B cell (primary cell): ENCODE measurements at regions not wholly inside any gene's neighbourhood (a gene's known extent, or its start where the extent isn't known, plus 50 kb on each side); places are given as distances from the start of the nearest gene placed in this dataset.

Experiments
- ATAC-seq: fragments of 200-7000 bp; cut with Tn5 transposase; one replicate; pipeline ENCODE4 v1.10.0; 2021; ENCODE audit warnings: low read depth, mild to moderate bottlenecking, moderate number of reproducible peaks, moderate library complexity
- CTCF ChIA-PET: fragments of 350-600 bp; sonication (Branson Sonifier 250); formaldehyde crosslinking; loops from one replicate; lab custom pipeline; 2021; ENCODE audit warnings: antibody characterized with exemption, inconsistent platforms; lab: Charles Lee
- POLR2A ChIA-PET: fragments of 350-600 bp; sonication (Branson Sonifier 250); formaldehyde crosslinking; loops from one replicate; lab custom pipeline; 2021; ENCODE audit warnings: antibody characterized with exemption; lab: Charles Lee
- DNase-seq: peaks from one replicate; pipeline ENCODE4 v3.0.0; 2013
- H2AFZ ChIP-seq: 2 replicates; pipeline ENCODE4 v1.6.1; 2012; ENCODE audit warnings: mild to moderate bottlenecking, low read depth, low read length; ENCODE audit not compliant: insufficient read depth, poor library complexity, severe bottlenecking
- H3K27ac ChIP-seq, 2 donors: 1 replicate in 1 of 2; 2 replicates in 1 of 2; pipeline ENCODE4 v1.5.1; 2012 to 2013; ENCODE audit warnings: low read length in 2 of 2, mild to moderate bottlenecking in 2 of 2, moderate library complexity in 1 of 2
- H3K27me3 ChIP-seq, 4 experiments: fragments of 200-600 bp in 1 of 4; sonication (generic) in 1 of 4; replicated peaks in 1 of 4; 1 replicate in 2 of 4; 2 replicates in 2 of 4; pipeline versions ENCODE4 v1.6.1 to v1.7.0; 2013 to 2016; ENCODE audit warnings: low read length in 3 of 4, mild to moderate bottlenecking in 2 of 4, mixed read lengths in 1 of 4, moderate library complexity in 1 of 4; ENCODE audit not compliant: insufficient read depth in 4 of 4, control insufficient read depth in 3 of 4; ENCODE audit errors: control extremely low read depth in 1 of 4
- H3K36me3 ChIP-seq, 2 experiments: replicated peaks in 1 of 2; 1 replicate in 1 of 2; 2 replicates in 1 of 2; pipeline versions ENCODE4 v1.6.1 to v1.7.1; 2013; ENCODE audit warnings: low read length in 1 of 2; ENCODE audit not compliant: insufficient read depth in 2 of 2, control insufficient read depth in 1 of 2; ENCODE audit errors: control extremely low read depth in 1 of 2, extremely low read depth in 1 of 2
- H3K4me1 ChIP-seq, 2 donors: fragments of 200-600 bp in 1 of 2; sonication (generic) in 1 of 2; 1 replicate in 1 of 2; 2 replicates in 1 of 2; pipeline versions ENCODE4 v1.5.1 to v1.6.1; 2013 to 2017; ENCODE audit warnings: low read length in 2 of 2; ENCODE audit not compliant: control insufficient read depth in 2 of 2, insufficient read depth in 2 of 2
- H3K4me2 ChIP-seq: replicated peaks from 2 replicates; pipeline ENCODE3; 2012; ENCODE audit warnings: mild to moderate bottlenecking, low read depth, low read length; ENCODE audit not compliant: poor library complexity, severe bottlenecking
- H3K4me3 ChIP-seq, 5 experiments: fragments of 200-600 bp in 1 of 5; sonication (generic) in 1 of 5; 1 replicate in 3 of 5; 2 replicates in 2 of 5; pipeline versions ENCODE4 v1.5.1 to v1.7.0; 2011 to 2016; ENCODE audit warnings: low read length in 4 of 5, mild to moderate bottlenecking in 4 of 5, low read depth in 2 of 5, control low read depth in 1 of 5, moderate library complexity in 1 of 5; ENCODE audit not compliant: insufficient read depth in 1 of 5; ENCODE audit errors: control extremely low read depth in 1 of 5, extremely low read depth in 1 of 5
- H3K79me2 ChIP-seq: fragments of 200-600 bp; sonication (generic); one replicate; pipeline ENCODE4 v1.6.0; 2016; ENCODE audit warnings: low read length; ENCODE audit not compliant: control insufficient read depth, insufficient read depth
- H3K9ac ChIP-seq: fragments of 200-600 bp; sonication (generic); 2 replicates; pipeline ENCODE4 v1.6.1; 2017; ENCODE audit warnings: mild to moderate bottlenecking, low read length, moderate library complexity
- H3K9me3 ChIP-seq, 3 donors: one replicate each; pipeline versions ENCODE4 v1.6.1 to v1.7.1; 2013; ENCODE audit warnings: low read length in 2 of 3; ENCODE audit not compliant: control insufficient read depth in 2 of 3, insufficient read depth in 1 of 3; ENCODE audit errors: control extremely low read depth in 1 of 3
- H4K20me1 ChIP-seq: 2 replicates; pipeline ENCODE4 v1.6.0; 2012; ENCODE audit warnings: mild to moderate bottlenecking, low read length; ENCODE audit not compliant: insufficient read depth, control insufficient read depth, poor library complexity, severe bottlenecking
- H3K27ac Mint-ChIP-seq: one replicate; pipeline ENCODE4 v1.8.0; 2021; ENCODE audit warnings: mixed read lengths
- H3K27me3 Mint-ChIP-seq: one replicate; pipeline ENCODE4 v1.8.0; 2021; ENCODE audit warnings: mixed read lengths
- H3K4me1 Mint-ChIP-seq: one replicate; pipeline ENCODE4 v1.8.0; 2021; ENCODE audit warnings: mixed read lengths
- H3K4me3 Mint-ChIP-seq: one replicate; pipeline ENCODE4 v1.8.0; 2021; ENCODE audit warnings: mixed read lengths
- H3K9me3 Mint-ChIP-seq: one replicate; pipeline ENCODE4 v1.8.0; 2022; ENCODE audit warnings: mixed read lengths; ENCODE audit not compliant: insufficient read depth
- CTCF ChIP-seq: fragments of 200-600 bp; IDR thresholded peaks from one replicate; pipeline ENCODE4 v1.8.0; 2022; ENCODE audit warnings: antibody characterized with exemption, mild to moderate bottlenecking
- EZH2 ChIP-seq: IDR thresholded peaks from 2 replicates; pipeline ENCODE4 v1.6.1; 2012; ENCODE audit warnings: borderline replicate concordance, low read depth, mild to moderate bottlenecking, moderate library complexity, low read length; ENCODE audit not compliant: insufficient read depth, poor library complexity, severe bottlenecking
- WGBS: methylation state at CpG from one replicate; pipeline ENCODE4 v1.1.5; 2013; ENCODE audit warnings: missing lambda C conversion rate; ENCODE audit not compliant: insufficient coverage; 5-methylcytosine and 5-hydroxymethylcytosine counted together
- intact Hi-C: fragments of 100-400 bp; cut with micrococcal nuclease; formaldehyde crosslinking; loops from one replicate; pipeline ENCODE4 v1.10.0; 2022

GRCh38 chr10:20976891-20977290, 79.8 kb upstream of the NEBL start:
- TF ChIP-seq EZH2 (no peak), CTCF (no peak)
- Mint-ChIP-seq H3K9me3 (no peaks in the 10 kb centered on the region), H3K27me3 (peaks cover 11% of the 10 kb centered on the region), H3K4me3 (no peak overlapping the region), H3K4me1 (peaks cover 3% of the 10 kb centered on the region), H3K27ac (no peak overlapping the region)
- no CpG with 5 or more reads among the region's 3 CpGs for WGBS
- H3K4me3 ChIP-seq, result no peak overlapping the region
- ChIA-PET CTCF (no interaction called here), POLR2A (no interaction called here)
- H3K27ac ChIP-seq, result no peak overlapping the region
- intact Hi-C loops, result no loop called here
- no peaks in the 10 kb centered on the region for H3K9me3 ChIP-seq
- no peak overlapping the region for H2AFZ ChIP-seq
- no peaks in the 10 kb centered on the region for H3K36me3 ChIP-seq
- H4K20me1 ChIP-seq, result no peaks in the 10 kb centered on the region
- H3K4me2 ChIP-seq, result no peak overlapping the region
- peaks cover 0 to 3% (median 0%) of the 10 kb centered on the region in 4 experiments for H3K27me3 ChIP-seq
- H3K4me1 ChIP-seq, result no peaks in the 10 kb centered on the region
- no peak overlapping the region for H3K9ac ChIP-seq
- ATAC-seq (no peak), DNase-seq (no peak)
- no peaks in the 10 kb centered on the region for H3K79me2 ChIP-seq

- DNase-seq, result no peak
- ChIA-PET CTCF (no interaction called here), POLR2A (no interaction called here)
- Mint-ChIP-seq H3K9me3 (no peaks in the 10 kb centered on the region), H3K27me3 (peaks cover 11% of the 10 kb centered on the region), H3K4me1 (peaks cover 3% of the 10 kb centered on the region), H3K4me3 (no peak overlapping the region), H3K27ac (no peak overlapping the region)
- H3K4me1 ChIP-seq, result no peaks in the 10 kb centered on the region
- H4K20me1 ChIP-seq, result no peaks in the 10 kb centered on the region
- H3K27ac ChIP-seq, result no peak overlapping the region
- no peak overlapping the region for H3K9ac ChIP-seq
- intact Hi-C loops, result no loop called here
- no peak overlapping the region for H3K4me2 ChIP-seq
- no peaks in the 10 kb centered on the region for H3K79me2 ChIP-seq
- ATAC-seq, result no peak
- TF ChIP-seq EZH2 (no peak), CTCF (no peak)
- no peaks in the 10 kb centered on the region for H3K9me3 ChIP-seq
- WGBS, result 60% methylated on average over 1 of the region's 3 CpGs
- peaks cover 0 to 3% (median 0%) of the 10 kb centered on the region in 4 experiments for H3K27me3 ChIP-seq
- no peak overlapping the region for H2AFZ ChIP-seq
- H3K36me3 ChIP-seq, result no peaks in the 10 kb centered on the region
- H3K4me3 ChIP-seq, result no peak overlapping the region
These were observed 79.3 kb upstream of the NEBL start for GRCh38 chr10:20976390-20976789.
